GM21737 (cell line): ENCODE measurements at regions not wholly inside any gene's neighbourhood (a gene's known extent, or its start where the extent isn't known, plus 50 kb on each side); places are given as distances from the start of the nearest gene placed in this dataset.
"Not testable (repeated sequence)": the region's sequence is repeated elsewhere in the genome, so short reads cannot be mapped to it uniquely, and the experiment has no call there.

Experiments used
- ATAC-seq: cut with Tn5 transposase; IDR thresholded peaks from one replicate; pipeline ENCODE4 v1.9.1; 2021; ENCODE audit warnings: mild to moderate bottlenecking, moderate library complexity; ENCODE audit not compliant: unreplicated experiment

DNA sequence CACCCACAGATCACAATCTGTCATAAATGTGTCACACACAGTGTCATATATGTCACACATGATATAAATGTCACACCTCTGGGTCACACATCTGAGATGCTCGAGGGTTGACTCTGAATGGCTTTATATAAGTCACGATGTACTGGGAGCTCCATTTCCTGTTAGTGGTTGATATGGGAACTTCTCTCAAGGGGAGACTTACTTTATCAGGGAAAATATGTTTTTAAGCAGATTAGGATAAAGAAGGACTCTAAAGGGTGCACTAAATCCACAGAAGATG, 83.9 kb upstream of the MEF2A start:
- no peak for ATAC-seq

DNA sequence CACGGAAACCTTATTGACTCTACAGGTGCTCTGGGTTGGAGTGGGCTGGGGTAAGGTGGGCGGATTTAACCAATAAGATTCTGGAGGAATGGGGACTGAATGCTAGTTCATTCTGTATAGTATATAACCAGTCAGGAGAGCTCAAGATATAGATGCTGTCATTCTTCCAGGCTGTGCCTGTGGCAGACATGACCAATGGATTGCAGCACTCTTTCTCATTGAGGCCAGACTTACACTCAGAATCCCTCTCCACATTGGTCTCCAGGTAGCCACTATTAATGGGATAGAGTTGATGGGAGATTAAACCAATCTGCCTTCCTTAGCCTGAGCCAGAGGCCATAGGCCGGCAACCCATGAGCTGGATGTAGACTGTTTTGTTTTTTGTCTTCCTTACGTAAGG, 82.8 kb upstream of the MEF2A start:
- ATAC-seq: no peak

DNA sequence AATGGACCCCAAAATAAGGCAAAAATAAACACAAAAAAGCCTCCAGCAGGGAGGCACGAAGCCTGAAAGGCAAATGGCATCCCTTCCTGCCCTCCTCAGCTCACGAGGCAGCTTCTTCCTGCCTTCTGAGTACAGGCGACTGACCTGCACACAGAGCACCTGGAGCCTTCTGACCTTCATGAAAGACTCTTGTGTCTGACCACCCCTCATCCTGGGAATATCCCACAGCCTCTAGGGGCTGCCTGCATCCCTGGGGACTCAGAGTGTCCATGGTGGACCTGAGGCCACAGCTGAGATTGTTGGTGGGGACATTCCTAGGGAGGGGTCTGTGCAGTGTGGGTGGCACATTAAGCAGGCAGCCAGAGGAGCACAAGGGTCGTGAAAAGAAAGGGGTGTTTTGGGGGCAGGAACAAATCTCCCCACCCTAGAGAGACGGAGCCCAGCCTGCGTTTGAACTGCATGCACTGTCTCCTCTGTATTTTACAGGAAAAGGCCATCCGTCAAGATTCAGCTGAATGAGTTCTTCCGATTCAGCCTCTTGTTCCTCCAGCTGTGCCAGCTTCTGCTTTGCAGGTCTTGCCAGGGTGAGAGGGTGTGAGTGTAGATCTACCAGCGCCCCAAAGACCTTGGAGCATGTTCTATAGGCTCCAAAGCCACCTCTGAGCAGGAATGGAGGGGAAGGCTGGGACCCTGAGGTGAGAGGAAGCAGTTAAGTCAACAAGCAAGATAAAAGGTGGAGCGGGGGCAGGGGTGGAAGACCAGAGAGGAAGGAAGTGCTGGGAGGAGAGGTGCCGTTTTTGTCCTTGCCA, 80.4 kb upstream of the MEF2A start:
- no peak for ATAC-seq

GRCh38 chr15:99485992-99486370, 79.8 kb upstream of the MEF2A start:
- no peak for ATAC-seq

DNA sequence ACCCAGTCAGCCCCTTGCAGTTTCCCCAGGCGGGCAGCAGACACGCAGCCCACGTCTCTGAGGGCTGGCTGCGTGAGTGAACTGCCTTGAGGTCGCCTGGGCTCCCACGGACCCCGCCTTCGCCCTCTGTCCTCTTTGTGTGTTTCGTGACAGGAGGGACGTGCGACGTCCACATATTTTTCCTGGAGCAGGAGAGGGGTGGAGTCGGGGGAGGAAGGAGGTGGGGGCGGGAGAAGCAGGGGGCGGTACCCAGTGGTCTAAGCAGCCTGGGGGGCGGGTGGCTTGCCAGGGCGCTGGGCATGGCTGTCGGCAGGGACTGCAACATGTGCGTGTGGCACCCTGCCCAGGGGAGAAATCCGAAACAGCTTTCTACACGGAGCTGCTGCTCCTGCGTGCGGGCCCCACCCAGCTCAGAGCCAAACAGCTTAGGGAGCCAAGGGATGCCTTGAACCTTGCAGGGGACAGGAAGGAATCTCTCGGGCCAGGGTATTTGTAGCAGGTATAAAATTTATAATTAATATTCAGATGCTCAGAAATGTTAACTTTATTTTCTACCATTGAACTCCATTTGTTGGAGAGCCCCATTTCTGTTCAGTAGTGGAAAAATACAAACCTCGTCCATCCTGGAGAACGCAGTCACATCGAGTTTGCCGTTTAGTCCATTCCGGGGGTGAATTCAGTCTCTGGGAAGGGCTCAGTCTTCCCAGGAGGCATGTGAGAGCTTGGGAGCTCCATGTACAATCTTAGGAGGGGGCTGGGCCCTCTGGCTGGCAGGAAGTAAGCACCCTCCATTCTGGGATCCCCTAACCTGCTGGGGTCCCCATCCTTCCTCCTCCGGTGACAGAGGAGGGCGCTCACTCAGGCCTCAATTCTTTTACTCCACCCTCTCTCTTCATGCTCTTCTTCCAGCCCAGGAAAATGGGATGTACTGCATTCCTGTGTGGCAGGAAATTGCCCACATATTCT, 79.1 kb upstream of the MEF2A start:
- ATAC-seq: no peak

DNA sequence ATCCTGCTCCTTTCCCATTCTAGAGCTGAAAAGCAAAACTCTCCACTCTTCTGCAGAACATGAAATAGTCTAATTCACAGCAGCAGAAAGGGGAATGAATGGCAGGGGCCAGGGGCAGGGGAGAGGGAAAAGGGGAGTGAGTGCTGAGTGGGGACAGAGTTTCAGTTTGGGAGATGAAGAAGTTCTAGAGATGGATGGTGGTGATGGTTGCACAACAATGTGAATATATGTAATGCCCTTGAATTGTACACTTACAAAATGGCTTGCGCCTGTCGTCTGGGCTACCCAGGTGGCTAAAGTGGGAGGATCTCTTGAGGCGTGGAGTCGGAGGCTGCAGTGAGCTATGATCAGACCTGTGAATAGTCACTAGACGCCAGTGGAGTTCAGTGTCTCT, 78.5 kb upstream of the MEF2A start:
- no peak for ATAC-seq

- ATAC-seq: no peak
Measured at GRCh38 chr15:99492275-99492674, 73.5 kb upstream of the MEF2A start.

DNA sequence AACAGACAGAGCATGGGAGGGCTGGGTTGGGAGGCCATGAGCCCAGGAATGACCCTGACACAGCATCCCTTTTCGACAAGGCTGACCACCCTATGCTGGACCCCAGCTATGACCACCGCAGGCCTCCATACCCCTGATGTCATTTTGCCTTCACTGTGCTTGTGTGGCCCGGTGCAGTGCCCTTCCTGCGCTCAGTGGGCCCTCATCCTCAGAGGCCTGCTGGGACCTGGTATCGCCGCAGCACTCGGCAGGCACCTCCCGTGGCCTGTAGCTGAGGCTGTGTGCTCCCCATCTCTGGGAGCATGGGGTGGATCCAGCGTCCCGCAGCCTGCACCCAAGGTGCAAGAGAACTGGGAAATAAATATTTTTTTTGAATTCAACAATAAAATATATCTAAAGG, 73.1 kb upstream of the MEF2A start:
- ATAC-seq: no peak

- ATAC-seq: no peak
Measured at GRCh38 chr15:99493461-99493860, 72.3 kb upstream of the MEF2A start.

DNA sequence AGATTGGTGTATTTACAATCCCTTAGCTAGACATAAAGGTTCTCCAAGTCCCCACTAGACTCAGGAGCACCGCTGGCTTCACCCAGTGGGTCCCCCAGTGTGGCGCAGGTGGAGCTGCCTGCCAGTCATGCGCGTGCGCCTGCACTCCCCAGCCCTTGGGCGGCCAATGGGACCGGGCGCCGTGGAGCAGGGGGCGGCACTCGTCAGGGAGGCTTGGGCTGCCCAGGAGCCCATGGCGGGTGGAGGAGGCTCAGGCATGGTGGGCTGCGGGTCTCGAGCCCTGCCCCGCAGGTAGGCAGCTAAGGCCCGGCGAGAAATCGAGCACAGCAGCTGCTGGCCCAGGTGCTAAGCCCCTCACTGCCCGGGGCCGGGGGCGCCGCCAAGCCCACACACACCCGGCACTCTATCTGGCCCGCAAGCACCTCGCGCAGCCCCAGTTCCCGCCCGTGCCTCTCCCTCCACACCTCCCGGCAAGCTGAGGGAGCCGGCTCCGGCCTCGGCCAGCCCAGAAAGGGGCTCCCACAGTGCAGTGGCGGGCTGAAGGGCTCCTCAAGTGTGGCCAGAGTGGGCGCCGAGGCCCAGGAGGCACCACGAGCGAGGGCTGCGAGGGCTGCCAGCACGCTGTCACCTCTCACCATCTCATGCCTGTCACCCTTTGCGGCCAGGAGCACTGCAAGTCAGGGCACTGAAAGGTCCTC, 71.1 kb upstream of the MEF2A start:
- not testable (repeated sequence) for ATAC-seq

DNA sequence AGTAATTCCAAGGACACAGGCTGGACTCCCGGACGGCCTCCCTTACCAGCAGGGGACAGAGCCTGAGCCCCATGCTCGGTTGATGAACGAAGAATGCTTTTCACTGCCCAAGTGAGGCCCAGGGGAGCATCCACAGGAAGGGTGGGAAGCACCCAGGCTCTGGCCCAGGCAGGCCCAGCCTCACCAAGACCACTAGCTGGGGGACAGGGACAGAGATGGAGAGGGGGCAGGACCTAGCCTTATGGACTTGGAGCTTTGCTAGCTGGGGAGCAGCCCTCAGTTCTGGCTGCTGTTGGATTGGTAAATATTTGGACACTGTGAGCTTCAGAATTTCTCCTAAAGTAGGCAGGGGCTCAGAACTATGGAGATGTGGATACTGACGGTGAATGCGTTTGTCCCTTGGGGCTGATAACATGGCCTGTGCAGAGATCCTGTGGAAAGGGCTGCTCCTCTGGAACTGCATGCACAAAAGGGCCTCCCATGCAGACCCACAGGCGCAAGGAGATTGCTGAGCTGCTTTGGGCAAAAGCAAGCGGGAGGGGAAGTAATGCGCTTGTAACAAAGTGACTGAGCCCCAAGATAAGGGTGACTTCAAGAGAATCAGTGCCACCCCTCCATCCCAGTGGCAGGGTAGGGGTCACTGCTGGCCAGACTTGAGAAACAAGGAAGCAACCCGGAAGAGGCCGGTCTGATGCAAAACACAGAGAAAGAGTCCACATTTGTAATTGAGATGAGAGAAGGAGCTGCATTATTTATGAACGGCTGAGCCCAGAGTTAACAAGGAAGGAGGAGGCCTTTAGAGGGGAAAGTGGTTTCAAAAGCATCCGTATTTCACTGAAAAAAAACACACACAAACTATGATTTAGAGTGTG, 70.1 kb upstream of the MEF2A start:
- ATAC-seq: no peak

- ATAC-seq: no peak
Measured at GRCh38 chr15:99496302-99496629, 69.5 kb upstream of the MEF2A start.

DNA sequence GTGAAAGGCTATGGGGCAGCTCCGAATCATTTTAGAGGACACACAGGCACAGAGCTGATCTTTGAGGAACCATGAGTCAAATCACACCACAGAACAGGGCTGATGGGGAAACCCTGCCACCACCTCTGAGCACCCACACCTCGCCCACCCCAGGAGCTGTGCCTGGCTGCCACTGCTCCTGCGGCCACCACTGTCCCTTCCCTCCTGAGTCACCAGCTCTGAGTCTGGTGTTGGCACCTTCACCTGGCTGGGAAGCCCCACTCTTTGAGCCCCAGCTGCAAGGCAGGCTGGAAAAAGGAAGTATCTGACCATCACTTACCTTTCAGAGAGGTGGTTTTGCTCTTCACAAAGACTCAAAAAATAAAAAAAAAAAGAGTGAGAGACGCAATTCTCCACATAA, 63.6 kb upstream of the MEF2A start:
- peak; percentile 53 for ATAC-seq

DNA sequence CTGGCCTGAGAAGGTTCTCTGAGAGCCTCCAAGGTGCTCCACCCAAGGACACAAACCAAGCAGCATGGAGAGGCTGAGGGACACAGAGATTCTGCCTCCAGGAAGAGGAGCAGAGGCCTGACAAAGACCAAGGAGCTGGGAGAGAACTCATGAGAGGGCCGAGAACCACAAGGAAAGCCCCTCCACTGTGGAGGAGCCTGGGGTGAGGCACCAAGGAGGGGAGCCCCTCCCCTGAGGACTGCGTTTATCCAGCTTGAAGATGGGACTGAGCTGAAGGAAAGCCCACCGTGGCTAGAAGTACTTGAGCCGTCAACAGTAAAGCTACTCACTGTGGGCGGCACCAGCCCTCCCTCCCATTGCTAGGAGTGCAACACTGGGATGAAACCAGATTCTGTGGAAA, 63.1 kb upstream of the MEF2A start:
- peak; percentile 11 for ATAC-seq

- no peak for ATAC-seq
Measured at GRCh38 chr15:99503411-99503810, 62.4 kb upstream of the MEF2A start.

GRCh38 chr15:99504071-99504822, 61.5 kb upstream of the MEF2A start:
- ATAC-seq: no peak

GRCh38 chr15:99504823-99505551, 60.8 kb upstream of the MEF2A start:
- ATAC-seq: peak; percentile 45

DNA sequence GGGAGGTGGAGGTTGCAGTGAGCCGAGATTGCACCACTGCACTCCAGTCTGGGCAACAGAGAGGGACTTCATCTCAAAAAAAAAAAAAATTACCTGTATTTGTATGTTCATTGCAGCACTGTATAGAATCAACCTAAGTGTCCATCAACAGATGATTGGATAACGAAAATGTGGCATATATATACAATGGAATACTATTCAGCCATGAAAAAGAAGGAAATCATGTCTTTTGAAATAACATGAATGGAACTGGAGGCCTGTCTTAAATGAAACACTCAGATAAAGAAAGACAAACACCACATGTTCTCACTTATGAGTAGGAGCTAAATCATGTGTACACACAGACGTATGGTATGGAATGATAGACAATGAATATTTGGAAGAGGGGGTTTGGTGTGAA, 59.4 kb upstream of the MEF2A start:
- ATAC-seq: no peak

GRCh38 chr15:99507016-99507503, 58.7 kb upstream of the MEF2A start:
- ATAC-seq: no peak
